Thoracic aorta (tissue), 2 donors: ENCODE measurements at regions not wholly inside any gene's neighbourhood (a gene's known extent, or its start where the extent isn't known, plus 50 kb on each side); places are given as distances from the start of the nearest gene placed in this dataset.
"Not testable (repeated sequence)": the region's sequence is repeated elsewhere in the genome, so short reads cannot be mapped to it uniquely, and the experiment has no call there.

Experiments
- ATAC-seq: fragments of 150-250 bp; one replicate; pipeline ENCODE4 v1.8.0; 2017; ENCODE audit warnings: low read depth; ENCODE audit not compliant: insufficient number of reproducible peaks, low FRiP score
- DNase-seq: peaks from one replicate; pipeline ENCODE4 v3.0.0-alpha.2; 2020; ENCODE audit warnings: low spot score
- H3K27ac ChIP-seq, 2 donors: fragments of 200-600 bp; sonication (generic); 1 replicate in 1 of 2; 2 replicates in 1 of 2; pipeline ENCODE4 v1.5.1; 2016; ENCODE audit warnings: mild to moderate bottlenecking in 2 of 2, moderate library complexity in 2 of 2
- H3K27me3 ChIP-seq: fragments of 200-600 bp; sonication (generic); replicated peaks from 2 replicates; pipeline ENCODE4 v1.6.0; 2016; ENCODE audit warnings: mild to moderate bottlenecking; ENCODE audit not compliant: insufficient read depth
- H3K36me3 ChIP-seq: fragments of 200-600 bp; sonication (generic); one replicate; pipeline ENCODE4 v1.5.1; 2016
- H3K4me1 ChIP-seq, 2 donors: fragments of 200-600 bp; sonication (generic); 1 replicate in 1 of 2; 2 replicates in 1 of 2; pipeline versions ENCODE4 v1.5.1 to v1.6.0; 2016; ENCODE audit warnings: low read depth in 2 of 2, mild to moderate bottlenecking in 1 of 2; ENCODE audit not compliant: control insufficient read depth in 1 of 2
- H3K4me3 ChIP-seq: fragments of 200-600 bp; sonication (generic); 2 replicates; pipeline ENCODE4 v1.5.1; 2016; ENCODE audit warnings: mild to moderate bottlenecking
- H3K9me3 ChIP-seq: fragments of 200-600 bp; sonication (generic); 2 replicates; pipeline ENCODE4 v1.5.1; 2016
- CTCF ChIP-seq: fragments of 200-600 bp; sonication (generic); IDR thresholded peaks from one replicate; pipeline ENCODE4 v1.5.1; 2019; ENCODE audit warnings: antibody characterized with exemption

- H3K4me3 ChIP-seq = no peak overlapping the region
- H3K27ac ChIP-seq = no peak overlapping the region
- no peaks in the 10 kb centered on the region for H3K27me3 ChIP-seq
- TF ChIP-seq CTCF = no peak
- no peaks in the 10 kb centered on the region for H3K36me3 ChIP-seq
- no peaks in the 10 kb centered on the region for H3K4me1 ChIP-seq
- no peaks in the 10 kb centered on the region for H3K9me3 ChIP-seq
- DNase-seq (no peak), ATAC-seq (no peak)
These were observed 2286.1 kb upstream of the AGA start for GRCh38 chr4:179728305-179728704.

- not testable (repeated sequence) for H3K36me3 ChIP-seq, H3K4me1 ChIP-seq, ATAC-seq, H3K27ac ChIP-seq, DNase-seq, H3K4me3 ChIP-seq, H3K9me3 ChIP-seq, H3K27me3 ChIP-seq
These were observed 2294.6 kb upstream of the AGA start for GRCh38 chr4:179736820-179737219.

- H3K4me3 ChIP-seq = no peak overlapping the region
- DNase-seq (no peak), ATAC-seq (no peak)
- no peaks in the 10 kb centered on the region for H3K36me3 ChIP-seq
- no peaks in the 10 kb centered on the region for H3K9me3 ChIP-seq
- TF ChIP-seq CTCF = no peak
- no peak overlapping the region for H3K27ac ChIP-seq
- H3K27me3 ChIP-seq = no peaks in the 10 kb centered on the region
- H3K4me1 ChIP-seq = no peaks in the 10 kb centered on the region
These were observed 2296.6 kb upstream of the AGA start for GRCh38 chr4:179738822-179739221.

GRCh38 chr4:179747218-179747910, 2305.1 kb upstream of the AGA start:
- no peaks in the 10 kb centered on the region for H3K9me3 ChIP-seq
- no peaks in the 10 kb centered on the region for H3K27me3 ChIP-seq
- DNase-seq (no peak), ATAC-seq (no peak)
- no peak overlapping the region for H3K4me3 ChIP-seq
- no peaks in the 10 kb centered on the region for H3K4me1 ChIP-seq
- no peak overlapping the region for H3K27ac ChIP-seq
- H3K36me3 ChIP-seq = no peaks in the 10 kb centered on the region
- no peak for TF ChIP-seq CTCF

- H3K4me3 ChIP-seq = no peak overlapping the region
- ATAC-seq (no peak), DNase-seq (no peak)
- TF ChIP-seq CTCF = no peak
- no peaks in the 10 kb centered on the region for H3K36me3 ChIP-seq
- no peaks in the 10 kb centered on the region for H3K4me1 ChIP-seq
- no peaks in the 10 kb centered on the region for H3K27me3 ChIP-seq
- no peak overlapping the region for H3K27ac ChIP-seq
- no peaks in the 10 kb centered on the region for H3K9me3 ChIP-seq
These were observed 2306.6 kb upstream of the AGA start for GRCh38 chr4:179748837-179749236.

GRCh38 chr4:179750374-179750773, 2308.1 kb upstream of the AGA start:
- Histone ChIP-seq H3K9me3 (no peaks in the 10 kb centered on the region), H3K4me3 (no peak overlapping the region), H3K4me1 (no peaks in the 10 kb centered on the region), H3K27ac (no peak overlapping the region), H3K27me3 (no peaks in the 10 kb centered on the region), H3K36me3 (no peaks in the 10 kb centered on the region)
- DNase-seq (no peak), ATAC-seq (no peak)
- TF ChIP-seq CTCF = no peak
